SK-N-SH (cell line): ENCODE measurements at regions not wholly inside any gene's neighbourhood (a gene's known extent, or its start where the extent isn't known, plus 50 kb on each side); places are given as distances from the start of the nearest gene placed in this dataset.
A peak's percentile ranks its signal among the peaks of the same experiment; 100 is the strongest.

ENCODE experiments used
- CTCF ChIA-PET: fragments of 300-600, 350-600 bp; formaldehyde crosslinking; extraction: SDS; loops from one replicate; lab custom pipeline; 2021; lab: Yijun Ruan, JAX
- POLR2A ChIA-PET: fragments of 350-600 bp; sonication (Branson Sonifier 250); formaldehyde crosslinking; extraction: SDS; loops from one replicate; lab custom pipeline; 2020; ENCODE audit warnings: antibody characterized with exemption, inconsistent platforms; lab: Yijun Ruan, JAX
- DNase-seq: peaks from one replicate; pipeline ENCODE4 v3.0.0; 2012
- H2AFZ ChIP-seq: fragments of 200-600 bp; sonication (generic); 2 replicates; pipeline ENCODE4 v1.8.1; 2016; ENCODE audit warnings: antibody characterized with exemption, mild to moderate bottlenecking, low read depth
- H3F3A ChIP-seq: fragments of 200-600 bp; sonication (generic); replicated peaks from 2 replicates; pipeline ENCODE3; 2016; ENCODE audit warnings: antibody characterized with exemption, mild to moderate bottlenecking; ENCODE audit not compliant: insufficient read depth
- H3K27ac ChIP-seq, 2 experiments: fragments of 200-500 bp in 1 of 2; fragments of 200-600 bp in 1 of 2; sonication (Bioruptor generic) in 1 of 2; sonication (generic), shearing (Covaris generic) in 1 of 2; 2 replicates each; pipeline versions ENCODE4 v1.5.1 to v1.6.1; 2014 to 2016; ENCODE audit warnings: low read depth in 2 of 2, inconsistent platforms in 1 of 2, low read length in 1 of 2, mild to moderate bottlenecking in 1 of 2, mixed read lengths in 1 of 2
- H3K27me3 ChIP-seq: fragments of 200-600 bp; sonication (generic), shearing (Covaris generic); 2 replicates; pipeline ENCODE4 v1.6.1; 2016; ENCODE audit warnings: mixed run types; ENCODE audit not compliant: insufficient read depth
- H3K36me3 ChIP-seq, 2 experiments: fragments of 200-500 bp in 1 of 2; fragments of 200-600 bp in 1 of 2; sonication (Bioruptor generic) in 1 of 2; sonication (generic) in 1 of 2; replicated peaks in 1 of 2; 2 replicates each; pipeline versions ENCODE3 to v1.5.1; 2014 to 2016; ENCODE audit warnings: low read length in 1 of 2, mild to moderate bottlenecking in 1 of 2; ENCODE audit not compliant: insufficient read depth in 2 of 2, control insufficient read depth in 1 of 2
- H3K4me1 ChIP-seq, 2 experiments: fragments of 200-500 bp in 1 of 2; fragments of 200-600 bp in 1 of 2; sonication (Bioruptor generic) in 1 of 2; sonication (generic), shearing (Covaris generic) in 1 of 2; 2 replicates each; pipeline versions ENCODE4 v1.5.1 to v1.6.1; 2014 to 2016; ENCODE audit warnings: low read depth in 1 of 2, low read length in 1 of 2, mixed run types in 1 of 2; ENCODE audit not compliant: insufficient read depth in 2 of 2, control insufficient read depth in 1 of 2
- H3K4me2 ChIP-seq: fragments of 200-600 bp; sonication (generic), shearing (Covaris generic); 2 replicates; pipeline ENCODE4 v1.6.1; 2017; ENCODE audit warnings: mixed run types
- H3K4me3 ChIP-seq, 2 experiments: fragments of 200-500 bp in 1 of 2; fragments of 200-600 bp in 1 of 2; sonication (Bioruptor generic) in 1 of 2; sonication (generic), shearing (Covaris generic) in 1 of 2; 2 replicates each; pipeline versions ENCODE4 v1.5.1 to v1.8.1; 2014 to 2016; ENCODE audit warnings: low read depth in 2 of 2, inconsistent platforms in 1 of 2, low read length in 1 of 2, mild to moderate bottlenecking in 1 of 2, mixed read lengths in 1 of 2, moderate library complexity in 1 of 2
- H3K79me2 ChIP-seq: fragments of 200-600 bp; sonication (generic); 2 replicates; pipeline ENCODE4 v1.8.1; 2017; ENCODE audit warnings: mild to moderate bottlenecking; ENCODE audit not compliant: insufficient read depth
- H3K9ac ChIP-seq: fragments of 200-600 bp; sonication (generic); 2 replicates; pipeline ENCODE4 v1.6.1; 2017; ENCODE audit warnings: mixed run types
- H3K9me2 ChIP-seq: fragments of 200-600 bp; sonication (generic); 2 replicates; pipeline ENCODE4 v1.6.1; 2017; ENCODE audit warnings: mixed run types
- H3K9me3 ChIP-seq: fragments of 200-600 bp; sonication (generic); 2 replicates; pipeline ENCODE4 v1.6.1; 2017; ENCODE audit warnings: mixed run types, mild to moderate bottlenecking, moderate library complexity
- H4K20me1 ChIP-seq: fragments of 200-600 bp; sonication (generic); 2 replicates; pipeline ENCODE4 v1.6.1; 2017; ENCODE audit warnings: mild to moderate bottlenecking, mixed run types; ENCODE audit not compliant: insufficient read depth
- EP300 ChIP-seq, 2 experiments: IDR thresholded peaks; 2 replicates each; pipeline versions ENCODE4 v1.4.0 to v1.6.1; 2012; ENCODE audit warnings: borderline replicate concordance in 1 of 2, low read depth in 1 of 2, low read length in 1 of 2
- FOSL2 ChIP-seq: IDR thresholded peaks from 2 replicates; pipeline ENCODE4 v1.4.0; 2012; ENCODE audit warnings: low read depth, mild to moderate bottlenecking, moderate library complexity, borderline replicate concordance
- FOXJ3 ChIP-seq: sonication (generic); formaldehyde crosslinking; IDR thresholded peaks from 2 replicates; pipeline ENCODE4 v1.5.1; 2020; ENCODE audit warnings: mild to moderate bottlenecking, missing genetic modification reagents
- FOXM1 ChIP-seq: IDR thresholded peaks from 2 replicates; pipeline ENCODE4 v1.4.0; 2012; ENCODE audit warnings: low read depth, mild to moderate bottlenecking
- GABPA ChIP-seq: IDR thresholded peaks from 2 replicates; pipeline ENCODE4 v1.4.0; 2012; ENCODE audit warnings: low read depth, mild to moderate bottlenecking
- IRF3 ChIP-seq: fragments of 150-350 bp; IDR thresholded peaks from 2 replicates; pipeline ENCODE4 v1.6.1; 2016; ENCODE audit warnings: mild to moderate bottlenecking, low read depth, low read length
- JUND ChIP-seq: IDR thresholded peaks from 2 replicates; pipeline ENCODE4 v1.4.0; 2012
- MEF2A ChIP-seq: IDR thresholded peaks from 2 replicates; pipeline ENCODE4 v1.4.0; 2012; ENCODE audit warnings: low read depth, borderline replicate concordance
- NFIC ChIP-seq: IDR thresholded peaks from 2 replicates; pipeline ENCODE4 v1.4.0; 2012; ENCODE audit warnings: borderline replicate concordance
- NRF1 ChIP-seq: IDR thresholded peaks from 2 replicates; pipeline ENCODE4 v1.6.1; 2012; ENCODE audit warnings: low read depth, mild to moderate bottlenecking, low read length
- POLR2AphosphoS5 ChIP-seq: IDR thresholded peaks from 2 replicates; pipeline ENCODE4 v1.6.1; 2012; ENCODE audit warnings: low read depth, low read length
- RAD21 ChIP-seq: IDR thresholded peaks from 2 replicates; pipeline ENCODE4 v1.6.1; 2012; ENCODE audit warnings: mild to moderate bottlenecking, low read length
- RCOR1 ChIP-seq: fragments of 150-350 bp; IDR thresholded peaks from 2 replicates; pipeline ENCODE4 v1.6.1; 2017; ENCODE audit warnings: antibody characterized with exemption, low read length
- REST ChIP-seq: IDR thresholded peaks from 2 replicates; pipeline ENCODE4 v1.6.1; 2012; ENCODE audit warnings: mild to moderate bottlenecking, low read depth, low read length, moderate library complexity
- SIN3A ChIP-seq: IDR thresholded peaks from 2 replicates; pipeline ENCODE4 v1.6.1; 2012; ENCODE audit warnings: low read depth, mild to moderate bottlenecking, low read length, moderate library complexity, borderline replicate concordance
- SMC3 ChIP-seq: IDR thresholded peaks from 2 replicates; pipeline ENCODE4 v1.6.1; 2012; ENCODE audit warnings: low read depth, low read length, improper control_type of control experiment
- TEAD4 ChIP-seq: IDR thresholded peaks from 2 replicates; pipeline ENCODE4 v1.4.0; 2012; ENCODE audit warnings: mild to moderate bottlenecking, borderline replicate concordance; ENCODE audit not compliant: insufficient read depth
- USF1 ChIP-seq: IDR thresholded peaks from 2 replicates; pipeline ENCODE4 v1.4.0; 2012; ENCODE audit warnings: low read depth, borderline replicate concordance
- WGBS: methylation state at CpG from one replicate; pipeline ENCODE4 v1.1.6; 2017; ENCODE audit warnings: low lambda C conversion rate; 5-methylcytosine and 5-hydroxymethylcytosine counted together
- TF ChIP-seq, protein P1 (sequence below): fragments of 150-350 bp; IDR thresholded peaks from 2 replicates; pipeline ENCODE4 v1.6.1; 2017; ENCODE audit warnings: antibody characterized with exemption, low read length, low read depth, borderline replicate concordance
- TF ChIP-seq, protein P2 (sequence below): IDR thresholded peaks from 2 replicates; pipeline ENCODE4; 2012

GRCh38 chr1:234532503-234532922, 53.5 kb upstream of the TARBP1 start:
- Histone ChIP-seq H3K4me1 (peaks cover 51 to 67% of the 10 kb centered on the region in 2 experiments), H3K9ac (peak overlapping the region; percentile 18; the same call in 1 of the 2 replicates), H4K20me1 (no peaks in the 10 kb centered on the region), H3K27ac (peak overlapping the region; percentile 95 to 99), H3F3A (peaks cover 25% of the 10 kb centered on the region), H3K79me2 (no peaks in the 10 kb centered on the region), H3K9me2 (no peaks in the 10 kb centered on the region), H3K27me3 (no peaks in the 10 kb centered on the region), H3K9me3 (no peaks in the 10 kb centered on the region), H3K4me3 (no peak overlapping the region), H3K36me3 (no peaks in the 10 kb centered on the region), H3K4me2 (peak overlapping the region; percentile 47; the same call in 1 of the 2 replicates), H2AFZ (no peak overlapping the region)
- TF ChIP-seq NFIC (no peak), SIN3A (no peak), EP300 (IDR thresholded peaks at IDR 0.05; ENCODE audit: borderline replicate concordance in 1 of 2, low read depth in 1 of 2, low read length in 1 of 2) (no peak), IRF3 (no peak), FOSL2 (no peak), REST (no peak), FOXM1 (no peak), JUND (no peak), POLR2AphosphoS5 (no peak), SMC3 (no peak), USF1 (no peak), RAD21 (no peak), NRF1 (no peak), RCOR1 (no peak), FOXJ3 (CRISPR knock-in tag) (no peak), MEF2A (no peak), TEAD4 (no peak), GABPA (no peak)
- TF ChIP-seq, protein P1, sequence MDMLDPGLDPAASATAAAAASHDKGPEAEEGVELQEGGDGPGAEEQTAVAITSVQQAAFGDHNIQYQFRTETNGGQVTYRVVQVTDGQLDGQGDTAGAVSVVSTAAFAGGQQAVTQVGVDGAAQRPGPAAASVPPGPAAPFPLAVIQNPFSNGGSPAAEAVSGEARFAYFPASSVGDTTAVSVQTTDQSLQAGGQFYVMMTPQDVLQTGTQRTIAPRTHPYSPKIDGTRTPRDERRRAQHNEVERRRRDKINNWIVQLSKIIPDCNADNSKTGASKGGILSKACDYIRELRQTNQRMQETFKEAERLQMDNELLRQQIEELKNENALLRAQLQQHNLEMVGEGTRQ = no peak
- TF ChIP-seq, protein P2, sequence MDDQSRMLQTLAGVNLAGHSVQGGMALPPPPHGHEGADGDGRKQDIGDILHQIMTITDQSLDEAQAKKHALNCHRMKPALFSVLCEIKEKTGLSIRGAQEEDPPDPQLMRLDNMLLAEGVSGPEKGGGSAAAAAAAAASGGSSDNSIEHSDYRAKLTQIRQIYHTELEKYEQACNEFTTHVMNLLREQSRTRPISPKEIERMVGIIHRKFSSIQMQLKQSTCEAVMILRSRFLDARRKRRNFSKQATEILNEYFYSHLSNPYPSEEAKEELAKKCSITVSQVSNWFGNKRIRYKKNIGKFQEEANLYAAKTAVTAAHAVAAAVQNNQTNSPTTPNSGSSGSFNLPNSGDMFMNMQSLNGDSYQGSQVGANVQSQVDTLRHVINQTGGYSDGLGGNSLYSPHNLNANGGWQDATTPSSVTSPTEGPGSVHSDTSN = no peak
- ChIA-PET POLR2A (interaction anchor here (1.5 kb wide), 1 partner anchor 77 kb away, joined by 3 read pairs; the partner anchor contains the start of gene IRF2BP2), CTCF (interaction anchor here (2.8 kb wide), 1 partner anchor 551 kb away, joined by 6 read pairs; no protein-coding TSS in a partner anchor)
- WGBS = 88% methylated on average over 7 of the region's 7 CpGs
- DNase-seq = no peak
